ENCODE measurements at regions not wholly inside any gene's neighbourhood (a gene's known extent, or its start where the extent isn't known, plus 50 kb on each side); places are given as distances from the start of the nearest gene placed in this dataset.
"Not testable (repeated sequence)": the region's sequence is repeated elsewhere in the genome, so short reads cannot be mapped to it uniquely, and the experiment has no call there.

- no peak for TF ChIP-seq CTCF (IDR thresholded peaks at IDR 0.05; ENCODE audit: insufficient read depth, low read length, severe bottlenecking)
- DNase-seq (ENCODE audit: low read depth) (no peak), FAIRE-seq (no peak)
- Histone ChIP-seq H3K4me3 (ENCODE audit: low read depth, low read length) (no peak overlapping the region), H3K27me3 (ENCODE audit: control insufficient read depth, insufficient read depth, low read length) (no peaks in the 10 kb centered on the region), H3K36me3 (ENCODE audit: control insufficient read depth, insufficient read depth, low read length) (no peaks in the 10 kb centered on the region)
Observed at GRCh38 chr12:83313322-83313721, 626.6 kb downstream of the TMTC2 start.

- FAIRE-seq (no peak), DNase-seq (ENCODE audit: low read depth) (no peak)
- TF ChIP-seq CTCF (IDR thresholded peaks at IDR 0.05; ENCODE audit: insufficient read depth, low read length, severe bottlenecking): no peak
- Histone ChIP-seq H3K4me3 (ENCODE audit: low read depth, low read length) (no peak overlapping the region), H3K27me3 (ENCODE audit: control insufficient read depth, insufficient read depth, low read length) (no peaks in the 10 kb centered on the region), H3K36me3 (ENCODE audit: control insufficient read depth, insufficient read depth, low read length) (no peaks in the 10 kb centered on the region)
Observed at GRCh38 chr12:83276904-83277303, 590.2 kb downstream of the TMTC2 start.

- Histone ChIP-seq H3K27me3 (ENCODE audit: control insufficient read depth, insufficient read depth, low read length) (no peaks in the 10 kb centered on the region), H3K4me3 (ENCODE audit: low read depth, low read length) (no peak overlapping the region), H3K36me3 (ENCODE audit: control insufficient read depth, insufficient read depth, low read length) (no peaks in the 10 kb centered on the region)
- DNase-seq (ENCODE audit: low read depth): no peak
- TF ChIP-seq CTCF (IDR thresholded peaks at IDR 0.05; ENCODE audit: insufficient read depth, low read length, severe bottlenecking): no peak
- no peak for FAIRE-seq
Observed at GRCh38 chr12:83271201-83271600, 584.5 kb downstream of the TMTC2 start.

GRCh38 chr12:83265808-83266207, 579.1 kb downstream of the TMTC2 start:
- Histone ChIP-seq H3K4me3 (ENCODE audit: low read depth, low read length) (no peak overlapping the region), H3K36me3 (ENCODE audit: control insufficient read depth, insufficient read depth, low read length) (no peaks in the 10 kb centered on the region), H3K27me3 (ENCODE audit: control insufficient read depth, insufficient read depth, low read length) (no peaks in the 10 kb centered on the region)
- no peak for TF ChIP-seq CTCF (IDR thresholded peaks at IDR 0.05; ENCODE audit: insufficient read depth, low read length, severe bottlenecking)
- no peak for FAIRE-seq
- no peak for DNase-seq (ENCODE audit: low read depth)

DNA sequence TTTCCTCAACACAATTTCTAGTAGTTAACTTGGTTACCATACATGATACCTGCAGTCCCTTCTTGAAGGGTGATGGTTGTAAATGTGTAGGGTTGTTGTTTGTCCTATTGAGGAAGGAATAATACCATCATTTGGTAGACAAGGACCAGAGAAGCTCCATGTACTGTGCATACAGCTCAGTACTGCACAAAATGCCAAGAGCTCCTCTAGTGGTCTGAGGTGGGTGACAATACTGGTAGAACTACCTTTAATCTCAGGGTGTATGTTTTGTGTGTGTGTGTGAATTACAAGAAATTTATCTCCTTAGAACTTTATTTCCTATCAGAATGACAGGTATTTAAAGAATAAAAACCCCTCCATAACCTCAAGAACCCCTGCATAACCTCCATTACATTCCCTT, 575.3 kb downstream of the TMTC2 start:
- DNase-seq (ENCODE audit: low read depth): no peak
- Histone ChIP-seq H3K36me3 (ENCODE audit: control insufficient read depth, insufficient read depth, low read length) (no peaks in the 10 kb centered on the region), H3K4me3 (ENCODE audit: low read depth, low read length) (no peak overlapping the region), H3K27me3 (ENCODE audit: control insufficient read depth, insufficient read depth, low read length) (no peaks in the 10 kb centered on the region)
- no peak for TF ChIP-seq CTCF (IDR thresholded peaks at IDR 0.05; ENCODE audit: insufficient read depth, low read length, severe bottlenecking)
- no peak for FAIRE-seq

GRCh38 chr12:83260126-83260525, 573.4 kb downstream of the TMTC2 start:
- not testable (repeated sequence) for H3K27me3 ChIP-seq (ENCODE audit: control insufficient read depth, insufficient read depth, low read length); H3K4me3 ChIP-seq (ENCODE audit: low read depth, low read length); H3K36me3 ChIP-seq (ENCODE audit: control insufficient read depth, insufficient read depth, low read length); DNase-seq (ENCODE audit: low read depth); FAIRE-seq

All from bronchial epithelial cell (primary cell).